ENCODE measurements at regions not wholly inside any gene's neighbourhood (a gene's known extent, or its start where the extent isn't known, plus 50 kb on each side); places are given as distances from the start of the nearest gene placed in this dataset.
A peak's percentile ranks its signal among the peaks of the same experiment; 100 is the strongest.

DNA sequence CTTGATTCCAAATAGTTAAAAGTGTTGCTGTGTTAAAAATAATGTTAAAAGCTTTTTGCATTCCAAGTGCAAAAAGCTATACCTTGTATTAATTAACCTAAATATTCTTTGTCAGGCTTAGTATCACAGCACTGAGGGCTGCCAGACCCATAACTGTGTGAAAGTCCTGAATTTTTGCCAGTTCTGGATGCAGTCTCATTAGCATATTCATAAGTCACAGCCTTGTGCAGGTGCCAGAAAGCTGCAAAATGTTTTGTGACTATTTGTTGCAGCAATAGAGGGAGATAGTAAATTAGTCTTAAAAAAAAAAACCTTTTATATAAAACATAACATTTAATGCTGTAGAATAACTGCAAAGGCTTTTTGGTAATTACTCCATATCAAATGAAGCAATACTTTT is 56.6 kb downstream of the SLITRK1 start:
- ATAC-seq (ENCODE audit: low FRiP score in 2 of 2), result no peak
- no peak overlapping the region for H3K27ac ChIP-seq
- no peaks in the 10 kb centered on the region for H3K4me1 ChIP-seq
- H3K36me3 ChIP-seq, result no peaks in the 10 kb centered on the region
- H3K4me3 ChIP-seq, result no peak overlapping the region
- DNase-seq, result no peak
- TF ChIP-seq POLR2A (IDR thresholded peaks at IDR 0.05), result no peak
- no peak for TF ChIP-seq EP300 (IDR thresholded peaks at IDR 0.05)
- TF ChIP-seq CTCF (IDR thresholded peaks at IDR 0.05), result no peak
- no peak for TF ChIP-seq POLR2AphosphoS5 (IDR thresholded peaks at IDR 0.05)
- H3K27me3 ChIP-seq, result no peaks in the 10 kb centered on the region
- H3K9me3 ChIP-seq, result peaks cover 0 to 2% (median 0%) of the 10 kb centered on the region in 4 donors

DNA sequence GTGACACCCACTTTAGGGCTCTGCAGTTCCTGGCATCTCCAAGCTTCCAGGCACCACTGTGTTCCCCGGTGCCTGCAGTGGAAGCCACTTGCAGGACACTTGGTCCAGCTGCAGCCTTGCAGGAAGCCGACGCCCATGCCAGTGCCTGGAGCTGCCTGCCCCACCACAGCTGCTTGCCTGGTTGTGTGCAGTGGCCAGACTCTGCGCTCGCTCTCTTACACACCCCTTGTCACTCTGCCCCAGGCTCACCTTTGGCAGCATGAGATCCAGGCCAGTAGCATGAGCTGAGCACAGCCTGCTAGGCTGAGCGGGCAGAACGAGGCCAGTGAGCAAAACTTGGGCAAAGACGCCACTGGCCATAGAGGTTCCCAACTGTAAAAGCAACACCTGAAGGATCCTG is 57.7 kb downstream of the SLITRK1 start:
- Histone ChIP-seq H3K4me3 (no peak overlapping the region), H3K4me1 (no peaks in the 10 kb centered on the region), H3K27ac (no peak overlapping the region), H3K9me3 (peaks cover 0 to 2% (median 0%) of the 10 kb centered on the region in 4 donors), H3K27me3 (no peaks in the 10 kb centered on the region), H3K36me3 (no peaks in the 10 kb centered on the region)
- ATAC-seq (ENCODE audit: low FRiP score in 2 of 2), result no peak
- 95 to 97% methylated on average over 7 to 8 of the region's 8 CpGs for WGBS, 2 donors
- no peak for TF ChIP-seq CTCF (IDR thresholded peaks at IDR 0.05)
- no peak for TF ChIP-seq POLR2AphosphoS5 (IDR thresholded peaks at IDR 0.05)
- no peak for TF ChIP-seq EP300 (IDR thresholded peaks at IDR 0.05)
- TF ChIP-seq POLR2A (IDR thresholded peaks at IDR 0.05), result no peak
- DNase-seq, result peak in 1 of 2 donors; percentile 38

DNA sequence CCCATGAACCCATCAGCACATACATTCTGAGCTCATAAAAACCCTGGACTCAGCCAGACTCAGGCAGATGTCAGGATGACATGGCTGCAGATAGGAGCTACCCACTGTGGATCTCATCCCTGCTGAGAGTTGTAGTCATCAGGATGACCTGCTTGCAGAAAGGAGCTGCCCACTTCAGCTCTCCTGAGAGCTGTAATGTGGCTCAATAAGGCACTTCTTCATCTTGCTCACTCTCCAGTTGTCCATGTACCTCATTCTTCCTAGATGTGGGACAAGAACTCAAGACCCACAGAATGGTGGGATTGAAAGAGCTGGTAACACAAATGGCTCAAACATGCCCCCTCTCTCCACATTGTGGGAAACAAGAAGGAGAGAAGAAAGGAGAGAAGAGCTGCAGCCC is 58.2 kb downstream of the SLITRK1 start:
- DNase-seq (no peak), ATAC-seq (ENCODE audit: low FRiP score in 2 of 2) (no peak)
- Histone ChIP-seq H3K9me3 (peaks cover 0 to 2% (median 0%) of the 10 kb centered on the region in 4 donors), H3K4me3 (no peak overlapping the region), H3K36me3 (no peaks in the 10 kb centered on the region), H3K27ac (no peak overlapping the region), H3K27me3 (no peaks in the 10 kb centered on the region), H3K4me1 (no peaks in the 10 kb centered on the region)
- TF ChIP-seq CTCF (IDR thresholded peaks at IDR 0.05) (no peak), POLR2AphosphoS5 (IDR thresholded peaks at IDR 0.05) (no peak)

DNA sequence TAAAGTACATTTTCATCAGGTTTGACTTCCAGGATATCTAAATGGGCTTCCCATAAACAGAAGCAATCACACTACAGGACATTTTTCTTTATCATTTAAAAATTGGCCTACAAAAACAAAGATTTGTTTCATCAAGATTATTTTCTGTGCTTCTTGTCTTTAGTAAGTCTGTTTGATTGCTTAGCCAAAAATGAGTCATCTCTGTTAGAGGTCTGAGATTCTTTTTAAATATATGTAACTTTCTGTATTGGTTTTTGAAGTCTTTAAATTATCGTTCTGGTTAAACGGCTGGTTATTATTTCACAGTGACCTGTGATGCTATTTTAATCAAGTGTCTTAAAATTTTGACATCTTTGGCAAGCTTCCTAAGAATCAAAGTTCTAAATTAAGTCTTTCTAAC is 62.7 kb downstream of the SLITRK1 start:
- Histone ChIP-seq H3K9me3 (peaks cover 0 to 2% (median 0%) of the 10 kb centered on the region in 4 donors), H3K4me1 (no peaks in the 10 kb centered on the region), H3K36me3 (no peaks in the 10 kb centered on the region), H3K27ac (no peak overlapping the region), H3K27me3 (no peaks in the 10 kb centered on the region), H3K4me3 (no peak overlapping the region)
- DNase-seq, result no peak
- ATAC-seq (ENCODE audit: low FRiP score in 2 of 2), result no peak
- 72 to 75% methylated on average over 2 of the region's 2 CpGs for WGBS, 2 donors
- TF ChIP-seq POLR2AphosphoS5 (IDR thresholded peaks at IDR 0.05) (no peak), CTCF (IDR thresholded peaks at IDR 0.05) (no peak), EP300 (IDR thresholded peaks at IDR 0.05) (no peak), POLR2A (IDR thresholded peaks at IDR 0.05) (no peak)

DNA sequence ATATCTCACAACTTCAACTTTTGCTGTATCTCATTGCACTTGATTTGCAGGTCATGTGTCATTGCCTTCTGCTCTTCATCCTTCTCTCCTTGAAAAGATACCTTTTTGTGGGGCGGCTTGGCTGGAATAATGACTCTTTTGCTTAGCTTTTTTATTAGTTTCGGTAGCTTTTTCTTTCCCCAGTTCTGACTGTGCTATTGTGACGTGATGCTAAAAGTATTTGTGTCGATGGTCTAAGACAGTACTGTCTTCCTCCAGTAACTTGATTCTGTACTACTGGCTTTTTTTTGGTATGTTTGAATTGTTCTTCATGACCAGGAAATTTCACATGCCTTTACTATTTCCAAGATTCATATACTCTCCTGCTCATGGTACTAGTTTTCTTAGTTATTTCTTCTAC is 63.1 kb downstream of the SLITRK1 start:
- Histone ChIP-seq H3K27ac (no peak overlapping the region), H3K9me3 (peaks cover 0 to 2% (median 0%) of the 10 kb centered on the region in 4 donors), H3K36me3 (no peaks in the 10 kb centered on the region), H3K27me3 (no peaks in the 10 kb centered on the region), H3K4me1 (no peaks in the 10 kb centered on the region), H3K4me3 (no peak overlapping the region)
- ATAC-seq (ENCODE audit: low FRiP score in 2 of 2), result no peak
- DNase-seq, result no peak
- TF ChIP-seq POLR2AphosphoS5 (IDR thresholded peaks at IDR 0.05), result no peak
- WGBS, 2 donors, result 86 to 94% methylated on average over 4 of the region's 4 CpGs

All from upper lobe of left lung (tissue), 6 donors.